ENCODE measurements at regions not wholly inside any gene's neighbourhood (a gene's known extent, or its start where the extent isn't known, plus 50 kb on each side); places are given as distances from the start of the nearest gene placed in this dataset.
A peak's percentile ranks its signal among the peaks of the same experiment; 100 is the strongest.
"Not testable (repeated sequence)": the region's sequence is repeated elsewhere in the genome, so short reads cannot be mapped to it uniquely, and the experiment has no call there.

DNA sequence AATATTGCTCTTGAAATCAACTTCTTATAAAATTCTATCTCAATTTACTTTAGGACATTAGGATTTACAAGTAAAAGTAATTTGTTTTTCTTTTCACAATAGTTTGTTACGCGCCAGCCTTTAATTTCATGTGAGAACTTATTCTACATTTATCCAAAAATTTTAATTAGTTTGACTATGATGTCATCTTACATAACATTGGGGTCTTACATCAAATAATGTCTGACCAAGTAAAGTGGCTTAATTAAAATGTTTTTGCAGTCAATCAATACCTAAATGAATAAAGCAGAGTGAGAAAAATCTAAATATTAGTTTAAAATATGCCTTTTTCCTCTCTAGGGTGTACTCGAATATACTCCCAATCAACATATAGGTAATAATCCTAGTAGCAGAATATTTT, 666.2 kb upstream of the FBXO33 start:
- no peak for DNase-seq

GRCh38 chr14:40096968-40097367, 664.7 kb upstream of the FBXO33 start:
- peak; percentile 4 for DNase-seq

GRCh38 chr14:40093800-40094199, 661.6 kb upstream of the FBXO33 start:
- DNase-seq: no peak

DNA sequence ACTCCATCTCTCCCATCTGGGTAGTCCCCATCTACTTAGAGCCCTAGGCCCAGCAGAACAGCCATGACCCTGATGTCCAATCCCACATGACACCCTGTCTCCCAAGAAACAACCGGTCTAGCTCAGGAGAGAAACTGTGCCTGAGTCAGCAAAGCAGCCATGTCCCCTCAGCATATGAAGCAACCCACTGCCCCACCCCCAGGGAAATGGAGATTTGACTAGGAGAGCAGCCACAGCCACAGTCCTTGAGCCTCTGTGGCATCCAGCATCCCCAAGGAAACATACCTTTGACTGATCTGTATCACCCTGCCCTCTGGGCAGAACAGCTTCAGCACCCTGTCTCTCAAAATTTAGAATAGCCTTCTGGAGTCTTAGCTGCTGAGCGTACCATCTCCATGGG, 641.9 kb upstream of the FBXO33 start:
- no peak for DNase-seq

- no peak for DNase-seq
Observed at GRCh38 chr14:40072175-40072574, 639.9 kb upstream of the FBXO33 start.

GRCh38 chr14:40058901-40059897, 627.0 kb upstream of the FBXO33 start:
- no peak for DNase-seq

DNA sequence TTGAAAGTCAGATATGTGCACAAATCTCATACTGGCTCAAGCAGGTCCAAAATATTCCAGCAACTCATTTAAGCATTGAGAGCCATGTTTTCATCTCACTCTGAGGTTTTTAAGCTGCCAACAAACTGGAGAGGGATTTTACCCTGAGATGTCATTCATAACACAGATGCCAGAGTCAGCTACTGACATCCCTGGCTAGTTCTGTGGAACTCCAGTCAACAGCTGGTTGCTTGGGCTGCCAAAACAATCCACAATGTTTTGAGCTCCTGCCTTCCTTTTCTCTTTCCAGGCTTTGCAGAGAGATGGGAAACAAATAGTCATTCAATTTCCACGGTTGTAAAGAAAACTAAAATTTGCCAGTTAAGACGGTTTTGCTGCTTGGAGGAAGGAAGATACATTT, 621.2 kb upstream of the FBXO33 start:
- no peak for DNase-seq

GRCh38 chr14:40028991-40029390, 596.8 kb upstream of the FBXO33 start:
- no peak for DNase-seq

- no peak for DNase-seq
Observed at GRCh38 chr14:40025101-40025500, 592.9 kb upstream of the FBXO33 start.

GRCh38 chr14:40010961-40011360, 578.7 kb upstream of the FBXO33 start:
- DNase-seq: no peak

DNA sequence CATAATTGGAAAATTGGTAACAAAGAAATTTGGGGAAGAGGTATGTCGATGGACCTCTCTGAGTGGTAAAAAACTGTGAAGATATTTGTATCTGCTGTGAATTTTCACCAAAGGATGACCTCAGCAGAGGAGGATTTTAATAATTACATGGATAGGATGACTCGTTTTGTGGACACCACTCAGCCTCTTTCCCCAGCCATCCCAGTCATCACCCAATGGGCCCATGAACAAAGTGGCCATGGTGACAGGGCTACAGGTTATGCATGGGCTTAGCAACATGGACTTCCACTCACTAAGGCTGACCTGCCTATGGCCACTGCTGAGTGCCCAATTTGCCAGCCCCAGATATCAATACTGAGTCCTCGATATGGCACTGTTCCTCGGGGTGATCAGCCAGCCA, 577.5 kb upstream of the FBXO33 start:
- no peak for DNase-seq

GRCh38 chr14:40008345-40008744, 576.1 kb upstream of the FBXO33 start:
- not testable (repeated sequence) for DNase-seq

GRCh38 chr14:40004871-40005500, 572.8 kb upstream of the FBXO33 start:
- DNase-seq: no peak

- no peak for DNase-seq
Observed at GRCh38 chr14:40003773-40004172, 571.5 kb upstream of the FBXO33 start.

DNA sequence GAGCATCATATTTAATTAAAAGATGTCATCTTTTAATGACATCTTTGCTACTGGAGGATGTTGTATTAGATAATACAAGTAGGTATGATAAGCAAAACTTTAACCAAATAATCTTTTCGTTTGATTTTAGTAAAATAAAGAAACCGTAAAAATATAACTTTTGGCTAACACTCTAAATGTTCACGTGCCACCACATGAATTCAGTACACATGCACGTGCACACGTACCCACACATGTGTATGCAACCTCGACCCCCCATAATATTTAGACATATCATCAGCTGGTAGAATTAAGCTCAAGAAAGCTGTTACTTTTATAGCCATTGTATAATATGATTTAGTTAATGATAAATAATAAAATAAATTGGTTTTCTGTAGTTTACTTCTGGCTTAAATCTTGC, 566.6 kb upstream of the FBXO33 start:
- no peak for DNase-seq

GRCh38 chr14:39998114-39998513, 565.9 kb upstream of the FBXO33 start:
- no peak for DNase-seq

- peak; percentile 92 for DNase-seq
Observed at GRCh38 chr14:39991041-39991440, 558.8 kb upstream of the FBXO33 start.

- peak; percentile 78 for DNase-seq
Observed at GRCh38 chr14:39988939-39989338, 556.7 kb upstream of the FBXO33 start.

DNA sequence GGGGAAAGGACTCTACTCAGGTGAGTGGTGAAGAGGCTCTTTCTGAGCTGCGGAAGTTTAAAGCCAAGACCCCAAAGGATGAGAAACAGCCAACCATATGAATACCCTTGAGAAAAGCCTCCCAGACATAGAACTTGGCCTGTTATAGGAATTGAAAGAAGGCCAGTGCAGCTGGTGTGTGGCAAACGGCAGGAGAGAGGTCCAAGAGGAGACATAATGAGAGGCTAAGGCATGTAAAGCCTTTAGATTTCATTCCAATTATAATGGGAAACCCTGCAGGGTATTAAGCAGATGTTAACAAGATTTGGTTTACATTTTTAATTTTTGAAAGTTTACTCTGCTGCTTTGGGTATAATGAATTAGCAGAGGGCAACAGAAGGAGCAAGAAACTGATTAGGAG, 552.1 kb upstream of the FBXO33 start:
- DNase-seq: no peak

DNA sequence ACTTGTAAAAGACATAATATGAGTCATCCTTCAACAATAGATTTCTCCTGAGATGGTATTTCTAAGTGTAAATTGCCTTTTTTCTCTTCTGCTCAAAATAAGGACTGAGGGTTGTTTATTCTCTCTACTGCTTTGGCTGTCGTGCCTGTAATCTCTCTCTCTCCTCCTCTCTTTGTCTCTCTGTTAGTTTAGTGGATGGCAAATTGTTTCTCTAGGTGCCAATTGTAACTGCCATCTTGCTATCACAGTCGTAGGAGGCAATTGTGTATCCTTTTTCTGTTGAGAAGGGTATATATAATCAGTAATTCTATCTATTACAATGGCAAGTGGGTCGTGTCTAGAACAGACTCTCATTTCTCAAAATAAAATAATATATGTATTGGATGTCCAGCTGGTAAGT, 545.0 kb upstream of the FBXO33 start:
- peak; percentile 8 for DNase-seq

DNA sequence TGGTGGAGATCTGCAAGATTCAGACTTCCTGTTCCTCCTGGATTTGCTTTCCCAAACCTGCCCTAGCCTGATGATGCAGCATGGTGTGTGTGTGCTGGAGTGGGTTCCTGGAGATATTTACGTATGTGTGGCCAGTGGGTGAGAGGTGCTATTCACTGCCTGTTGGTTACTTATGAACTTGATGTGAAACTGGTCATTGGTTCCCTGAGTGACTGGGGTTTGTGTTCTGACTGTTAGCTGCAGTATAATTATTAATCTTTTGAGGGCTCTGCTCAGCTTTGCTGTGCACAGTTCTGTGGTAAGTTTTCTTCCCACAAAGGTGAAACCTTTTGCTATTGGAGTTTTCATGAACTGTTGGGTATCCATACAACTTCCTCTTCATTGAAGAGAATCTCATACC, 541.8 kb upstream of the FBXO33 start:
- no peak for DNase-seq

DNA sequence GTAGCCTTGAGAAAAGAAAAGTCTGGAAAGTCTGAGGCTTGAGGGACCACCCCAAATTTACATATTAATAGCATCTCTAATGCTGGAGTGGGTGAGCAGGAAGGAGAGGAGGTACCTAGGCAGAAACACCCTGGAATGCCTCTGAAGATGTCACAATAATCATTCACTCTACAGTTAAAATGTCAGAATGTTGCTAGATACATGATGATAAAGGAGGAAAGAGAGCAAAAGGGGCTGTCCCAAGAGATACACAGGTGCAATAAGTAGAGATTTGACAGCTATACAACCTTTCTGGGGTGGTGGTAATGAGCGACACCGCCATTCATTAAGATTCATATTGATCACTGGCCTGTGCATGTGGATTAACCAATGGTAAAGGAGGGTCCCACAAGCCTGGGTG, 540.5 kb upstream of the FBXO33 start:
- DNase-seq: no peak

DNA sequence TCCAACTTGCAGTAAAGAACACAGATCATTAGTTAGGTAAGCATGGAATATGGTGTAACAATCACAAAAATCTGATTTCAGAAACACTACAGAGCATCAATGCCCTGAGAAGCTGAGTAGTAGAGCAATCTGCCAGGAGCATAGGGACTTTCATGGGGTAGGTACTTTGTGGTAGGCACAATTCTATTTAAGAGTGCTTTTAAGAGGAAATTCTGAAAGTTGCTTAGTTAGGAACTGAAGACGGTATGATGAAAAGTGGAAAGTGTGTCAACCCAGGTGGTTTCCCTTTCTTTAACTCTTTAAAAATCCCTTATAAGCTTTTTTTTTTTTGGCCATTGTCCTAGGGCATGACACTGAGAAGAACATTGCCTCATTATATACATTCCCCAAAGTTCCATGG, 535.7 kb upstream of the FBXO33 start:
- no peak for DNase-seq

GRCh38 chr14:39957987-39958386, 525.8 kb upstream of the FBXO33 start:
- DNase-seq: no peak
